ENCODE measurements at regions not wholly inside any gene's neighbourhood (a gene's known extent, or its start where the extent isn't known, plus 50 kb on each side); places are given as distances from the start of the nearest gene placed in this dataset.
"Not testable (repeated sequence)": the region's sequence is repeated elsewhere in the genome, so short reads cannot be mapped to it uniquely, and the experiment has no call there.

- Histone ChIP-seq H3T11ph (ENCODE audit: low read length) (no peak overlapping the region), H4K5ac (ENCODE audit: insufficient read length, low read depth, low read length) (no peak overlapping the region), H3K79me2 (ENCODE audit: insufficient read depth, low read length) (no peaks in the 10 kb centered on the region), H2BK15ac (ENCODE audit: low read depth, low read length) (no peak overlapping the region), H2AK5ac (ENCODE audit: insufficient read length, low read length) (no peak overlapping the region), H4K8ac (replicated peaks; ENCODE audit: insufficient read length, low read depth, low read length) (no peak overlapping the region), H3K4ac (ENCODE audit: low read depth, low read length) (no peak overlapping the region), H3K9me3 (ENCODE audit: control insufficient read depth, low read depth, low read length) (no peaks in the 10 kb centered on the region), H2BK120ac (ENCODE audit: low read depth, low read length, poor library complexity, severe bottlenecking) (no peak overlapping the region), H2BK5ac (ENCODE audit: insufficient read length, low read length) (no peak overlapping the region), H2BK20ac (ENCODE audit: low read depth, low read length, poor library complexity, severe bottlenecking) (no peak overlapping the region), H2AFZ (ENCODE audit: low read length) (no peak overlapping the region), H3K18ac (ENCODE audit: insufficient read length, low read depth, low read length) (no peak overlapping the region), H3K27me3 (ENCODE audit: insufficient read depth, low read length) (no peaks in the 10 kb centered on the region), H3K9ac (ENCODE audit: extremely low read depth, insufficient read length, low read length) (no peak overlapping the region), H3K79me1 (ENCODE audit: insufficient read depth, low read depth, low read length, poor library complexity, severe bottlenecking) (no peaks in the 10 kb centered on the region), H4K20me1 (ENCODE audit: control insufficient read depth, insufficient read depth, insufficient read length) (no peaks in the 10 kb centered on the region), H3K4me2 (ENCODE audit: insufficient read depth, insufficient read length, low read length) (no peak overlapping the region), H4K91ac (ENCODE audit: insufficient read length, low read depth, low read length) (no peak overlapping the region), H3K56ac (ENCODE audit: insufficient read length, low read depth, low read length) (no peak overlapping the region), H3K27ac (ENCODE audit: insufficient read length, low read depth, low read length) (no peak overlapping the region), H3K23ac (ENCODE audit: insufficient read length, low read depth, low read length) (no peak overlapping the region), H2BK12ac (ENCODE audit: insufficient read length, low read depth, low read length) (no peak overlapping the region), H3K14ac (ENCODE audit: insufficient read depth, low read length) (no peak overlapping the region), H3K4me1 (ENCODE audit: insufficient read depth, low read length) (no peaks in the 10 kb centered on the region), H3K23me2 (ENCODE audit: insufficient read length, low read depth, low read length, poor library complexity, severe bottlenecking) (no peaks in the 10 kb centered on the region)
- no peaks in the 10 kb centered on the region; a peak in 2 of 7 replicates for H3K36me3 Mint-ChIP-seq (ENCODE audit: insufficient read depth in 1 of 3, low read depth in 3 of 3)
- no peaks in the 10 kb centered on the region for H3K4me1 Mint-ChIP-seq
- peaks cover 48 to 53% of the 10 kb centered on the region in 2 experiments for H3K9me3 Mint-ChIP-seq
- no peak for DNase-seq
- H3K27me3 Mint-ChIP-seq (ENCODE audit: low read depth) = no peaks in the 10 kb centered on the region; the same call in 1 of the 2 replicates
- no peak for TF ChIP-seq CTCF (conservative IDR thresholded peaks at IDR 0.05)
- no CpG with 5 or more reads among the region's 4 CpGs for WGBS (ENCODE audit: extremely low coverage, insufficient read length, low lambda C conversion rate)
- no peak overlapping the region for H3K27ac Mint-ChIP-seq
- no peak overlapping the region for H3K4me3 Mint-ChIP-seq
Measured at GRCh38 chrX:142861557-142861956, 164.2 kb upstream of the SPANXN4 start.

GRCh38 chrX:142866247-142866646 lies 159.5 kb upstream of the SPANXN4 start:
- not testable (repeated sequence) for H3K79me2 ChIP-seq (ENCODE audit: insufficient read depth, low read length); DNase-seq; H4K91ac ChIP-seq (ENCODE audit: insufficient read length, low read depth, low read length); H3T11ph ChIP-seq (ENCODE audit: low read length); H2AFZ ChIP-seq (ENCODE audit: low read length); H3K27me3 ChIP-seq (ENCODE audit: insufficient read depth, low read length); H3K23me2 ChIP-seq (ENCODE audit: insufficient read length, low read depth, low read length, poor library complexity, severe bottlenecking); H2BK15ac ChIP-seq (ENCODE audit: low read depth, low read length); H2BK120ac ChIP-seq (ENCODE audit: low read depth, low read length, poor library complexity, severe bottlenecking); H3K4me3 Mint-ChIP-seq; H3K4ac ChIP-seq (ENCODE audit: low read depth, low read length); H4K20me1 ChIP-seq (ENCODE audit: control insufficient read depth, insufficient read depth, insufficient read length); H2BK12ac ChIP-seq (ENCODE audit: insufficient read length, low read depth, low read length); H3K27ac Mint-ChIP-seq; H2AK5ac ChIP-seq (ENCODE audit: insufficient read length, low read length); H2BK20ac ChIP-seq (ENCODE audit: low read depth, low read length, poor library complexity, severe bottlenecking); H3K4me2 ChIP-seq (ENCODE audit: insufficient read depth, insufficient read length, low read length); H3K14ac ChIP-seq (ENCODE audit: insufficient read depth, low read length); H3K27ac ChIP-seq (ENCODE audit: insufficient read length, low read depth, low read length); H4K5ac ChIP-seq (ENCODE audit: insufficient read length, low read depth, low read length); H3K9ac ChIP-seq (ENCODE audit: extremely low read depth, insufficient read length, low read length); H3K4me1 ChIP-seq (ENCODE audit: insufficient read depth, low read length); H3K23ac ChIP-seq (ENCODE audit: insufficient read length, low read depth, low read length); H3K18ac ChIP-seq (ENCODE audit: insufficient read length, low read depth, low read length); H3K9me3 ChIP-seq (ENCODE audit: control insufficient read depth, low read depth, low read length); H4K8ac ChIP-seq (replicated peaks; ENCODE audit: insufficient read length, low read depth, low read length); H3K27me3 Mint-ChIP-seq (ENCODE audit: low read depth); H3K56ac ChIP-seq (ENCODE audit: insufficient read length, low read depth, low read length); H3K4me1 Mint-ChIP-seq; H3K79me1 ChIP-seq (ENCODE audit: insufficient read depth, low read depth, low read length, poor library complexity, severe bottlenecking); H2BK5ac ChIP-seq (ENCODE audit: insufficient read length, low read length)
- Mint-ChIP-seq H3K9me3 (peaks cover 66 to 72% of the 10 kb centered on the region in 2 experiments), H3K36me3 (ENCODE audit: insufficient read depth in 1 of 3, low read depth in 3 of 3) (peaks cover 12 to 14% (median 13%) of the 10 kb centered on the region in 3 experiments)
- no CpG with 5 or more reads among the region's 3 CpGs for WGBS (ENCODE audit: extremely low coverage, insufficient read length, low lambda C conversion rate)

All from H9 (cell line).